OCI-LY7 (cell line): ENCODE measurements at regions not wholly inside any gene's neighbourhood (a gene's known extent, or its start where the extent isn't known, plus 50 kb on each side); places are given as distances from the start of the nearest gene placed in this dataset.

Source experiments
- BruUV-seq: library from RNA; stranded (reverse); fragments of 400-500 nt; replicated peaks from 2 replicates; lab custom pipeline; 2021; lab: Mats Ljungman, UMichigan
- CTCF ChIA-PET: fragments of 300-600 bp; sonication (Branson Sonifier 250); formaldehyde crosslinking; loops from one replicate; lab custom pipeline; 2022; ENCODE audit warnings: antibody characterized with exemption; ENCODE audit not compliant: unreplicated experiment; lab: Charles Lee
- POLR2A ChIA-PET: fragments of 300-600 bp; sonication (Branson Sonifier 250); formaldehyde crosslinking; loops from one replicate; lab custom pipeline; 2022; ENCODE audit warnings: antibody characterized with exemption; lab: Charles Lee
- DNase-seq: peaks from one replicate; pipeline ENCODE4 v3.0.0-alpha.2; 2015; ENCODE audit warnings: low spot score
- H2AFZ ChIP-seq: fragments of 200-600 bp; sonication (generic), shearing (Covaris generic); 2 replicates; pipeline ENCODE4 v1.6.1; 2014; ENCODE audit warnings: mild to moderate bottlenecking, antibody characterized with exemption, low read length, moderate library complexity
- H3K27ac ChIP-seq: fragments of 200-600 bp; sonication (generic); 2 replicates; pipeline ENCODE4 v1.5.1; 2014; ENCODE audit warnings: mixed run types, low read depth, mild to moderate bottlenecking, moderate library complexity, low read length, inconsistent platforms; ENCODE audit not compliant: poor library complexity, severe bottlenecking
- H3K36me3 ChIP-seq: fragments of 200-600 bp; sonication (generic); 2 replicates; pipeline ENCODE4 v1.6.1; 2014; ENCODE audit warnings: mild to moderate bottlenecking, antibody characterized with exemption, low read length, moderate library complexity, mixed read lengths; ENCODE audit not compliant: insufficient read depth
- H3K4me1 ChIP-seq: fragments of 200-600 bp; sonication (generic); 2 replicates; pipeline ENCODE4 v1.5.1; 2014; ENCODE audit warnings: mild to moderate bottlenecking, low read length; ENCODE audit not compliant: insufficient read depth, poor library complexity, severe bottlenecking
- H3K4me2 ChIP-seq: fragments of 200-600 bp; sonication (generic); 2 replicates; pipeline ENCODE4 v1.6.1; 2014; ENCODE audit warnings: mild to moderate bottlenecking, low read length
- H3K4me3 ChIP-seq: fragments of 200-600 bp; sonication (generic); 2 replicates; pipeline ENCODE4 v1.5.1; 2014; ENCODE audit warnings: mild to moderate bottlenecking, low read depth, low read length; ENCODE audit not compliant: poor library complexity, severe bottlenecking
- H3K79me2 ChIP-seq: fragments of 200-600 bp; sonication (generic); 2 replicates; pipeline ENCODE4 v1.6.1; 2016; ENCODE audit warnings: low read depth, mild to moderate bottlenecking, low read length, moderate library complexity, mixed read lengths; ENCODE audit not compliant: insufficient read depth
- H3K9me2 ChIP-seq: fragments of 200-600 bp; sonication (generic); 2 replicates; pipeline ENCODE4 v1.6.1; 2016; ENCODE audit warnings: mild to moderate bottlenecking, low read length, mixed read lengths; ENCODE audit not compliant: insufficient read depth
- H3K9me3 ChIP-seq: fragments of 200-600 bp; sonication (generic); 2 replicates; pipeline ENCODE4 v1.6.1; 2014; ENCODE audit warnings: mild to moderate bottlenecking, mixed run types, low read length, mixed read lengths
- H4K20me1 ChIP-seq: fragments of 200-600 bp; sonication (generic); 2 replicates; pipeline ENCODE4 v1.6.1; 2014; ENCODE audit warnings: mild to moderate bottlenecking, antibody characterized with exemption, low read length, moderate library complexity, mixed read lengths; ENCODE audit not compliant: insufficient read depth
- CTCF ChIP-seq: fragments of 200-600 bp; sonication (generic); conservative IDR thresholded peaks from 2 replicates; pipeline ENCODE4 v1.5.1; 2014; ENCODE audit warnings: mild to moderate bottlenecking, antibody characterized with exemption, low read length, moderate library complexity, mixed read lengths
- EZH2phosphoT487 ChIP-seq: fragments of 200-600 bp; sonication (generic); IDR thresholded peaks from 2 replicates; pipeline ENCODE4 v1.6.1; 2018; ENCODE audit warnings: low read depth, borderline replicate concordance, mild to moderate bottlenecking, mixed run types, antibody characterized with exemption, low read length, moderate library complexity, mixed read lengths
- intact Hi-C: fragments of 100-400 bp; cut with micrococcal nuclease; formaldehyde crosslinking; loops from one replicate; pipeline ENCODE4 v1.10.0; 2022; ENCODE audit not compliant: unreplicated experiment

- CTCF ChIA-PET, result no interaction called here
- BruUV-seq, result no TSS peak
Measured at GRCh38 chr11:115706626-115707135, 202.5 kb upstream of the CADM1 start.

GRCh38 chr11:115705200-115705599, 201.0 kb upstream of the CADM1 start:
- no peaks in the 10 kb centered on the region for H4K20me1 ChIP-seq
- H2AFZ ChIP-seq, result no peak overlapping the region
- H3K4me2 ChIP-seq, result no peak overlapping the region
- H3K36me3 ChIP-seq, result no peaks in the 10 kb centered on the region
- POLR2A ChIA-PET, result no interaction called here
- CTCF ChIA-PET, result no interaction called here
- no peaks in the 10 kb centered on the region for H3K79me2 ChIP-seq
- H3K9me3 ChIP-seq, result no peaks in the 10 kb centered on the region
- no peak overlapping the region for H3K4me3 ChIP-seq
- TF ChIP-seq CTCF, result no peak
- TF ChIP-seq EZH2phosphoT487, result no peak
- DNase-seq, result no peak
- H3K27ac ChIP-seq, result no peak overlapping the region
- H3K9me2 ChIP-seq, result no peaks in the 10 kb centered on the region
- H3K4me1 ChIP-seq, result no peaks in the 10 kb centered on the region
- intact Hi-C loops, result no loop called here
- BruUV-seq, result no TSS peak

More at GRCh38 chr11:115706626-115707135, 202.5 kb upstream of the CADM1 start:
- Histone ChIP-seq H3K9me2 (no peaks in the 10 kb centered on the region), H3K36me3 (no peaks in the 10 kb centered on the region), H3K79me2 (no peaks in the 10 kb centered on the region), H4K20me1 (no peaks in the 10 kb centered on the region), H2AFZ (no peak overlapping the region), H3K9me3 (no peaks in the 10 kb centered on the region), H3K4me1 (no peaks in the 10 kb centered on the region), H3K4me2 (no peak overlapping the region), H3K4me3 (no peak overlapping the region), H3K27ac (no peak overlapping the region)
- TF ChIP-seq EZH2phosphoT487, result no peak
- no peak for TF ChIP-seq CTCF
- no peak for DNase-seq
- intact Hi-C loops, result no loop called here
- POLR2A ChIA-PET, result interaction anchor here (0.7 kb wide), 1 partner anchor 313 kb away, joined by 3 read pairs; no protein-coding TSS in a partner anchor

- BruUV-seq, result no TSS peak
- no peaks in the 10 kb centered on the region for H3K4me1 ChIP-seq
- H4K20me1 ChIP-seq, result no peaks in the 10 kb centered on the region
- H3K4me3 ChIP-seq, result no peak overlapping the region
- POLR2A ChIA-PET, result interaction anchor here (0.5 to 0.7 kb wide), 2 partner anchors 533 to 859 kb away, joined by 3 to 4 read pairs; no protein-coding TSS in a partner anchor
- H3K9me3 ChIP-seq, result no peaks in the 10 kb centered on the region
- H2AFZ ChIP-seq, result no peak overlapping the region
- no peaks in the 10 kb centered on the region for H3K9me2 ChIP-seq
- no peak for DNase-seq
- H3K36me3 ChIP-seq, result no peaks in the 10 kb centered on the region
- H3K27ac ChIP-seq, result no peak overlapping the region
- CTCF ChIA-PET, result no interaction called here
- no peaks in the 10 kb centered on the region for H3K79me2 ChIP-seq
- no peak for TF ChIP-seq CTCF
- TF ChIP-seq EZH2phosphoT487, result no peak
- intact Hi-C loops, result no loop called here
- no peak overlapping the region for H3K4me2 ChIP-seq
Measured at GRCh38 chr11:115700981-115701875, 197.0 kb upstream of the CADM1 start.
